HuH-7 (cell line): ENCODE measurements at regions not wholly inside any gene's neighbourhood (a gene's known extent, or its start where the extent isn't known, plus 50 kb on each side); places are given as distances from the start of the nearest gene placed in this dataset.
"Not testable (repeated sequence)": the region's sequence is repeated elsewhere in the genome, so short reads cannot be mapped to it uniquely, and the experiment has no call there.

Experiments used
- DNase-seq: peaks from one replicate; pipeline ENCODE4 v3.0.0; 2011; ENCODE audit warnings: low spot score

GRCh38 chr14:56049536-56049935, 68.7 kb upstream of the PELI2 start:
- DNase-seq = no peak

GRCh38 chr14:56055511-56055910, 62.7 kb upstream of the PELI2 start:
- no peak for DNase-seq

- no peak for DNase-seq
Observed at GRCh38 chr14:56056031-56056430, 62.2 kb upstream of the PELI2 start.

GRCh38 chr14:56057071-56057741, 61.0 kb upstream of the PELI2 start:
- no peak for DNase-seq

GRCh38 chr14:56057767-56058166, 60.4 kb upstream of the PELI2 start:
- DNase-seq = no peak

- DNase-seq = no peak
Observed at GRCh38 chr14:56059054-56059453, 59.2 kb upstream of the PELI2 start.

GRCh38 chr14:56061051-56061450, 57.2 kb upstream of the PELI2 start:
- DNase-seq = no peak

- no peak for DNase-seq
Observed at GRCh38 chr14:56063131-56063530, 55.1 kb upstream of the PELI2 start.

- no peak for DNase-seq
Observed at GRCh38 chr14:56064513-56064912, 53.7 kb upstream of the PELI2 start.

GRCh38 chr14:56065199-56065598, 53.0 kb upstream of the PELI2 start:
- DNase-seq = not testable (repeated sequence)

GRCh38 chr14:56065621-56066290, 52.5 kb upstream of the PELI2 start:
- DNase-seq = no peak
